NCI-H1092 (cell line): ENCODE measurements at regions not wholly inside any gene's neighbourhood (a gene's known extent, or its start where the extent isn't known, plus 50 kb on each side); places are given as distances from the start of the nearest gene placed in this dataset.
A peak's percentile ranks its signal among the peaks of the same experiment; 100 is the strongest.
"Not testable (repeated sequence)": the region's sequence is repeated elsewhere in the genome, so short reads cannot be mapped to it uniquely, and the experiment has no call there.

Source experiments
- DNase-seq: peaks from one replicate; lab custom pipeline; 2025; lab: John Stamatoyannopoulos, UW

DNA sequence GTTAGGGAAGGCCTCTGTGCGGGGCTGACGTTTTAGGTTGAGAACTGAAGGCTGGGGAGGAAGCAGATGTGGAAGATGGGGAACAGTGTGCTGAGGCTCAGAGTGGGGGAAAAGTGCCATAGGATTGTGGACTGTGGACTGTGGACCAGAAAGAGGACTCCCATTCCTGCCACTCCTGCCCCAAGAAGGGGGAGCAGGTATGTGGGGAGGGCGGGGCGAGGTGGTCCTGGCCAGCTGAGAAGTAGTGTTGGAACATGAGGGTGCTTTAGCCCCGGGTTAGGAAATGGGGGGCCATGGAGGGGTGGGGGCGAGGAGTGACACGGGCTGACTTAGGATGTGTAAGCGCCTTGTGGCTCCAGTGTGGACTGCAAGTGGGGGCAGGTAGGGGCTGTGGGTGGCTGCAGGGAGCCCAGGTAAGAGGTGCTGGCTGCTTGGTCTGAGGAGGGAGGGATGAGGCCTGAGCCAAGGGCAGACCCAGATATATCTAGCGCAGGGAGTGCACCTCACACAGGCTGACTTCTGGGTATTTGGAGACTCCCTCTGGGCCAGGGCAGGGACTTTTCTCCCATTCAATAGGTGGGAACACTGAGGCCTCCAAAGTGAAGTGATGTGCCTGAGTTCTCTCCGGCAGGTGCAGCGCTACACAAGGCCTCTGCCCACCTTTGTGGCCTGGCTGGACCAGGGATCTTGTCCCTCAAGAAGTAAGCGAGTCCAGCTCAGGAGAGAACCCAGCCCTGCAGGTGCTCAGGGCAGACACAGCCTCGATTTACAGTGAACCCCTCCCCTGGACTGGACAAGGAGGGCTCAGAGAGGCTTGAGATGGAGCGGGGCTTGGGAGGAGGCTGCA is 76.6 kb upstream of the TOX2 start:
- DNase-seq, result no peak

DNA sequence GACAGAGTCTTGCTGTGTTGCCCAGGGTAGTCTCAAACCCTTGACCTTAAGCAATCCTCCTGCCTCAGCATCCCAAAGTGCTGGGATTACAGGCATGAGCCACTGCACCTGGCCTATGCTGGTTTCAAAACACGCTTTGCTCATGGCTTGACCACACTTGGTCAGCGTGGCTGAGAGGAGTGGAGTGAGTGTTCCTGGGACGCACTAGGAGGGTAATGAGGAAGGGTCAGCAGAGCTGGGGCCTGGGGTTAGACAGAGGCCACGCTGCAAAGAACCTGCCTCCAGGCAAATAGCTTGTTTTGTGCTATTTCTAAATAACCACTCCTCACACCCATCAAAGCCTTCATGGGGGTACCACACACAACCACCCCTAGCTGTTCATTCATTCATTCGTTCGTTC is 77.9 kb upstream of the TOX2 start:
- DNase-seq, result no peak

DNA sequence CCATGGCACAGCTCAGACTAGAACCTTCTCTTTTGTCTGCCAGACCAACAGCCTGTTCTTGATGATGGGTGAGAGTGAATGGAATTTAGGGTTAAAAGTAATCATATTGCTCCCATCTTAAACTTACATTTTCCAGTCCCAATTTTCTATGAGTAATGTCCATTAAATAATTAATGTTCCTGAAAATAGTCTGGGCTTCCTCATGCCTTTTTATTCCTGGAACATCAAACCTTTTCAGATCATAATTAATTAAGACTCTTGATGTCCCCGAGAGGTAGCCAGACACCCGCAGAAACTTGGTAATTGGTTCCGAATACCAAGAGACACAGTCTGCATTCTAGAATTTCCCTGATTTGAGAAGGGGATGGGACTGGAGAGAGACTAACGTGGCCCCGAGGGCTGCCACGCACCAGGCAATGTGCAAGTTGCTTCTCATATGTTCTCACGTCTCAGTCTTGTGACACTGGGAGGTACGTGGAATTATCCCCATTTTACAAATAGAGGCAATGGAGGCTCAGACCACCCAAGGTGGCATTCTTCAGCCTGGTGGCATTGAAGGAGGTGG is 78.6 kb upstream of the TOX2 start:
- no peak for DNase-seq

DNA sequence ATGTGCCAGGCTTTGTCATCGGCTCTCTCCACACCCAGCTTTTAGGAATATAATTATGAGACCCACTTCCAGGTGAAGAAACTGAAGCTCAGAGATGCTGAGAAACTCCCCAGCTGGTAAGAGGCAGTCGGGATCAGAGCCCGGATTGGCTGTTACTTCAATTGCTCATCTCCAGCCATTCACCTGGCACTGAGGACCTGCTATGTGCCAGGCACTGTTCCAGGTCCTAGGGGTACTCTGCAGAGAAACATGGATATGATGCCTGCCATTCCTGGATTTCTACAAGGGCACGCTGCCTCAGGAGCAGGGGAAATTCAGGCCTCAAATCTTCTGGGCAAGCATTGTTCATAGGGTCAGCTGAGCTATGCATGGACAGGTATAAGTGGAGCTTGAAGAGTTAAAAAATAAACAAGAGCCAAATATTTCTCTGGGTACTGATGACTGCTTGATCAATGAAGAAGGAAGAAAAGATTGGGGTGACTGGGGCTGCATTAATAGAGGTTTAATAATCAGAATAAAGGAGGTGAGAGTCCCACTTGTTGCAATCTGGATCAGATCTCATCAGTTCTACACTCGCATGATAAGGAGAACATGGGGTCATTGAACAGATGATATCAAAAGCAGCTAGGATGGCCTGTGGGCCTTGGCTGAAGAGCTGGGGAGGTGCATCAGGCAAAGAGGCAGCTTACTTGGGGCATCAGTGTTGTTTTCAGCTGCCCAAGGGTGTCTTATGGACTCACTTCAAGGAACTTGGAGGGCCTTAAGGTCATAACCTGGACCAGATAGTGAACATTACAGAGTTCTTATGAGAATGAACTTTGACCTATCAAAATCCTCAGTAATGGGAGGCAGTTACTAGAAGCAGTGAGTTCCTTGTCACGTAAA is 80.9 kb upstream of the TOX2 start:
- DNase-seq, result no peak

GRCh38 chr20:43832961-43833360 is 81.7 kb upstream of the TOX2 start:
- no peak for DNase-seq

DNA sequence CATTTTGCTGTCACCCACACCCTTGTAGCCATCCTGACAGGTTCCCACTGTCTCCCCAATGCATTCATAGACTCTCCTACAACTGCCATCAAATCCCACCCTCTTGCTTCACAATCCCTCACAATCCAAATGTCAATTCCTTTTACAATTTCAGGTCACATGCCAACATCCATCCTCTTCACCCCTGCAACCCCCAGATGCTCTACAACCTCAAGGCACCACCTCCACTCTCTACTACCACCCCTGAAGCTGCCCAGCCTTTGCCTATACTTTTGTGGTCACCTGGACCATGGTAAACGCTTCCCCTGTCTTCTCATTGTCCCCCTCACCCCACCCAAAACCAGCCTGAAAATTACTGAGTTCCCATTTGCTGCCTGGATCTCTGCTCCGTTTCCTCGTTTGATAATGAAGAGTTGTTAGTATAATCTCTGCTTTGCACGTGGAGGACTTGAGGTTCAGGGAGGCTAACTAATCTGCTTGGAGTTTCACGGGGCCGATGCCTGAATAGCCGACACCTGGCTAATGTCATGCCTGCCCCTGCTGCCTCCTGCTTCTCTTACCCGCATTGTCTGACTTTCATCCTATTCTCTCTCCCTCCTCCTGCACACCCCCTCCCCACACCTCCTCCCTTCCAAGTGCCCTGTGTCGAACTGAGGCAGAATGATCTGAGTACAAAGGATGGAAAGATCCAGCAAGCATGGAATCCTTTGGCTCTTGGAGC is 82.4 kb upstream of the TOX2 start:
- no peak for DNase-seq

DNA sequence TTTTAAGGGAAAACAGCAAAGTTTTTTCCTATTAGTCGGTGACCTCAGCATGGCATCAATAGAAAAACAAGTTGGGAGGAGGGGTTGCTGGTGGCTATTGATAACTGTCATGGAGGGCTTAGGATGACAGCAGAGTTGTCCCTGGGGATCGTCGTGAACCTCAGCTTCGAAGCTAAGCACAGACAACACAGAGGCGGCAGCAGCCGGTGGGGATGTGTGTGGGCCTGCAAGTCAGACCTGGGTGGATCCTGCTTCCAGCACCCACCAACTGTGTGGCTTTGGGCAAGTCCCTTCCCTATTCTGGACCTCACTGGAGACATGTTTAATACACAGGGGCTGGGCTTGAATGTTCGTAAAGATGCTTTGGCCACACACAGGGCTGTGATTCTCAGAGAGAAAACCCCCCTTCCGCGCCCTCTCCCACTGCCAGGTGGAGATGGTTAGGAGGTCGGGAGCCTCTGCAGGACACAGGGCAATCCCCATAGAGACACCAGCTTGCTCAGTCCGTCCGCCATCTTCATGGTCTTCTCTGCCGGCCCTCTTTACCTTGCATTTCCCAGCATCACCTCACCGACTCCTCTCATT is 83.1 kb upstream of the TOX2 start:
- no peak for DNase-seq

DNA sequence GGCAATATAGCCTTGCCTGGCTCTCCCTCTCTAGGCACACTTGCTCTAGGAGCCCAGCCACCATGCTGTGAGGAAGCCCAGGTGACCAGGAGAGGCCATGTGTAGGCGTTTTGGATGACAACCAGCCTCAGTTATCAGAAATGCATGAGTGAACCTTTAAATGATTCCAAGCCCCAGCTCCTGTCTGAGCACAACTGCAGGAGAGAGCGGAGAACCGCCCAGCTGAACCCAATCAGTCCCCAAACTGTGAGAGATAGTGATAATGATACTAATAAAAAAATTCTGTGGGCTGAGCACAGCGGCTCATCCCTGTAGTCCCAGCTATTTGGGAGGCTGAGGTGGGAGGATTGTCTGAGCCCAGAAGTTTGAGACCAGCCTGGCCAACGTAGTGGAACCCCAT is 83.8 kb upstream of the TOX2 start:
- DNase-seq, result no peak

DNA sequence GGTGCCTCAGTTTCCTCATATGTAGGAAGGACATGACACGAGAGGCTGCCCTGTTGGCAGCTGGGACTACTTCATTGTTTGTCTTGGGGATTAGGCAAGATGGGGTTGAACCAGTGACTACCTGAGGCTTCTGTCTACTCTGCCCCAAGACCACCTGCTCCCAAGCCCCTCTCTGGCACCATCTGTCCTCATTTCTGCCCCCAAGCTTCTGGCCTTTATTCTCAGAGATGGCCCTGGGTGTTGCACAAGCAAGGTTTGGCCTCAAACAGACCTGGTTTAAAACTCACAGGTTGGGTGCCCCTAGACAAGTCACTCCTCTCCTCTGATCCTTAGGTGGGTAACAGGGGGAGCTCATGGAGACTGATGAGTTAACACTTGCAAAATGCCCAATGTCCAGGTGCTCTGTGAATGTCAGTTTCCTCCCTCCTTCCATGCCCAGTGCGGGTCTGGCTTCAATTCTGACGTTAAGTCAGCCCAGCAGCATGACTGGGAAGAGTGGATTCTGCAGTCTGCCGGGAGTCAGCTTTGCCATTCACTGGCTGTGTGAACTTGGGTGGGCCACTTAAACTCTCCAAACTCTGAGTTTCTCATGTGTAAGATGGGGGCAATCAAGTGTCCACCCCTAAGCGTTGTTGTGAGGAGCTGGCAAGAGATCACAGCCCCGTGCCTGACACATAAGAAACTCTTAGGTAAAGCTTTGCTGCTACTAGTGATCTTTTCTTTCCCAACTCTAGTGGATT is 84.5 kb upstream of the TOX2 start:
- DNase-seq, result no peak

GRCh38 chr20:43827940-43828562 is 86.6 kb upstream of the TOX2 start:
- DNase-seq, result no peak

GRCh38 chr20:43826943-43827342 is 87.7 kb upstream of the TOX2 start:
- DNase-seq, result not testable (repeated sequence)

- DNase-seq, result no peak
Observed at GRCh38 chr20:43825581-43825980, 89.1 kb upstream of the TOX2 start.

DNA sequence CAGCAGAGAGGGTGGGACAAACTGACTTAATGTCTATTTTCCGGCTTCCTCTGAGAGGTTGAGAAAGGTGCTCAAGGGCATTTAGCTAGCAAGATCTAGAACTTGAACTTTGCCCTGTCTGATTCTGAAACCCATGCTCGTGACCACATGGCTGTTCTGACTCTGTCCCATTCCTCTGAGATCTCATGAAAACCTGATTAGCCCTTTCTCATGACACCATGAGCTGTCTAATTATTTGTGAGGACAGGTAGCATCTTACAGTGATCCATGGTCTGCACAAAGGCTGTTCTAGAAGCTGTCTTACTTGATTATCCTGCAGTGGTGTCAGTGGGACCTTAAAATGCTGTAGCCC is 89.6 kb upstream of the TOX2 start:
- DNase-seq, result no peak

DNA sequence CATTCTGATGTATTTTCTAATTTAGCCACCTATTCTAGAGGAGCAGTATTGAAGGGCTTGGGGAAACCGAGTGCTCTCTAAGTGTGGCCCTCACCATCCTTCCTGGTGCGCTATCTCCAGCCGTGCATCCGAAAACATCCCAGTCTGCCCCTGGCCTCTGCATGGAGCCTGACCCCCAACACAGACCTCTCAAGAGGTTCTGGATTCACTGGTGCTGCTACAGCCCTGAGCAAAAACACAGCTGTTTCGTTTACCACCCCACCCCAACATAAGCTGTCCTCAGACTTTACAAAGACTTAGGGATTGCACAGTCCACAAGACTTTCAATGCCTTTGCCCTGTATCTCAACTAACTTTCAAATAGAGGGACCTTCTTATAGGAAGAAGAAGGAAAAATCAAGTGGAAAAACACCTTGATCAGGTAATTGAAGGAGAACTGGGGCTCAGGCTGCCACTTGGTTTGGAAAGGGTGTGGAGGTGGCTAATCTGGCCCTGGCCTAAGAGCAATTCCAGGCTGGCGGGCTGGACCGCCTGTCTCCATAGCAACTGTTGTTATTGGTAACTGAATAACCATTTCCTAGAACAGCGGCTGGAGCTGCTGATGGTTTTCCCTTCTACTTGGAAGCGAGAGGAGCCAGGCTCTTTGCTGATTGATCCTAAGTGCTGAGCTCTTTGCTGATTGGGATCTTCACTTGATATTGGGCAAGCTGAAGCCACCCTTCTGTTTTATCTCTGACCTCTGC is 90.2 kb upstream of the TOX2 start:
- peak; percentile 64 for DNase-seq

DNA sequence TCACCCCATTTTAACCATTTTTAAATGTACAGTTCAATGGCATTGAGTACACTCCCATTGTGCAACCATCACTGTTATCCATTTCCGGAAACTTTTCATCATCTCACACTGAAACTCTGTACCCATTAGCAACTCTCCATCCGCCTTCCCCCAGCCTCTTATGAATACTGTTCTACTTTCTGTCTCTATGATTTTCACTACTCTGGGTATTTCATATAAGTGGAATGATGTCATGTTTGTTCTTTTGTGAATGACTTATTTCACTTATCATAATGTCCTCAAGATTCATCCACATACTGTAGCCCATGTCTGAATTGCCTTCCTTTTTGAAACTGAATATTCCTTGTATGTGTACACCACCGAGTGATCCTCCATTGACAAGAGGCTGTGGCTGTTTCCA is 92.9 kb upstream of the TOX2 start:
- DNase-seq, result no peak

- no peak for DNase-seq
Observed at GRCh38 chr20:43820731-43821330, 93.8 kb upstream of the TOX2 start.

DNA sequence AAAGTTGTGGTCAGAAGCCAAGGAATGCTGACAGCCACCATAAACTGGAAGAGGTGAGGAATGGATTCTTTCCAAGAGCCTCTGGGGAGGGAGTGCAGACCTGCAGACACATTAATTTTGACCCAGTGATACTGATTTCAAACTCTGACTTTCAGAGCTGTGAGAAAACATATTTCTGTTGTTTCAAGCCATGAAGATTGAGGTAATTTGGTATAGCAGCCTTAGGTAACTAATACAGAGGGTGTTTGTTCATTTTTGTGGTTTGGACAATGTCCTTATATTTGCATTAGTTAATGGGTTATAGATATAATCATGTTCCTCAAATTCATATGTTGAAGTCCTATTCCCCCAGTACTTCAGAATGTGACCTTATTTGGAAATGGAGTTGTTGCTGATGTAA is 85.4 kb upstream of the GTSF1L start:
- no peak for DNase-seq

- no peak for DNase-seq
Observed at GRCh38 chr20:43809206-43809819, 82.5 kb upstream of the GTSF1L start.

DNA sequence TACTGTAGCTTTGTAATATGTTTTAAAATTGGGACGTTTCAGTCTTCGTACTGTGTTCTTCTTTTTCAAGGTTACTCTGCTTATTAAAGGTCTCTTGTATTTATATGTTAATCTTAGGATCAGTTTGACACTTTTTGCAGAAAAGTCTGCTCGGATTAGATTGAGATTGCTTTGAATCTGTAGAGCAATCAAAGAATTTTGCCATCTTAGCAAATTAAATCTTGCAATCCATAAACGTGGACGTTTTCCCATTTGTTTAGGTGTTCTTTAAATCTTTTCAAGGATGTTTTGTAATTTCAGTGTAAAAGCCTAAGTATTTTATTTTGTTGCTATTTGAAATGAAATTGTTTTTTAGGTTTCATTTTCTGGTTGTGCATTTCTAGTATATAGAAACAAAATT is 78.0 kb upstream of the GTSF1L start:
- no peak for DNase-seq
